DMS153 treated with DMSO at 0.1 percent for 48 hours (cell line): ENCODE measurements at regions not wholly inside any gene's neighbourhood (a gene's known extent, or its start where the extent isn't known, plus 50 kb on each side); places are given as distances from the start of the nearest gene placed in this dataset.

Experiments used
- DNase-seq: peaks from one replicate; lab custom pipeline; 2025; ENCODE audit not compliant: unreplicated experiment; lab: John Stamatoyannopoulos, UW

GRCh38 chr7:128167791-128168666 lies 73.0 kb upstream of the LEP start:
- no peak for DNase-seq

GRCh38 chr7:128168667-128169210 lies 72.3 kb upstream of the LEP start:
- DNase-seq, result no peak

DNA sequence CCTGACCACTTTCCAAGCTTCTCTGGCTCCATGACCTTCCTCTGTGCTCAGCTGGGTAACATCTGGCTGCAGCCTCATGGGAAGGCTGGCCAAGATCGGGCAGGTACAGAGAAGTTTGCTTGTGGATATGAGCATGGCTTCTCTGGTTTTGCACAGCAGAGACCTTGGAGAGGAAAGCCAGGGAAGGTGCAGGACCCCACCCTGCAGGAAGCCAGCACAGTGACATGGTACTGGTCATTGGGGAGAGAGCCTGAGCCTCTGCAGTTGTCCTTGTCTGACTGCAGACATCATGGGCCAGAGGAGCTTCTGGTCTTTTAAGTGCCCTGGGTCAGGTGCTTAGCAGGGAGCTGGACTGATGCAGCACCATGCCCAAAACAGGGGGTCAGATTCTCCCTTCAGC lies 70.6 kb upstream of the LEP start:
- no peak for DNase-seq

GRCh38 chr7:128171342-128171918 lies 69.6 kb upstream of the LEP start:
- DNase-seq, result no peak

GRCh38 chr7:128172151-128172550 lies 68.9 kb upstream of the LEP start:
- DNase-seq, result peak; percentile 19

- no peak for DNase-seq
These were observed 68.1 kb upstream of the LEP start for GRCh38 chr7:128172963-128173362.

DNA sequence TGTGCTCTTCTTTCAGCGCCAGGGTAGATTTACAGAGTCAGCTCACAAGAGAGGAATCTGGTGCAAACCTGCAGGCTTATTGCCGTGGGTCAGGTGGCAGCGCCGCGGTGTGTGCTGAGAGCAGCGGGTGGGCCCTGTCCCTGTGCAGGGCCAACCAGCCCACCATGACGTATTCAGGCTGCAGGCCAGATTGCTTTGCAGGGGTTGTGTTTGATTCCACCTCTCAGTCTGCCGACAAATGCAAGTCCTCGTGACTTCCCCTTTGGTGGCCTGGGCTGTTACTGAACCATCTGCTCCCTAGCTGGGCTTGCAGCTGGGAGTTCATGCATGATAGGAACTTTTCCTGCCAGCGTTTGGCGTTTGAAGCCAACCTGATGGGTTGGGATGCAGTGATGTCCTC lies 66.7 kb upstream of the LEP start:
- DNase-seq, result no peak

GRCh38 chr7:128176696-128177095 lies 64.4 kb upstream of the LEP start:
- no peak for DNase-seq

DNA sequence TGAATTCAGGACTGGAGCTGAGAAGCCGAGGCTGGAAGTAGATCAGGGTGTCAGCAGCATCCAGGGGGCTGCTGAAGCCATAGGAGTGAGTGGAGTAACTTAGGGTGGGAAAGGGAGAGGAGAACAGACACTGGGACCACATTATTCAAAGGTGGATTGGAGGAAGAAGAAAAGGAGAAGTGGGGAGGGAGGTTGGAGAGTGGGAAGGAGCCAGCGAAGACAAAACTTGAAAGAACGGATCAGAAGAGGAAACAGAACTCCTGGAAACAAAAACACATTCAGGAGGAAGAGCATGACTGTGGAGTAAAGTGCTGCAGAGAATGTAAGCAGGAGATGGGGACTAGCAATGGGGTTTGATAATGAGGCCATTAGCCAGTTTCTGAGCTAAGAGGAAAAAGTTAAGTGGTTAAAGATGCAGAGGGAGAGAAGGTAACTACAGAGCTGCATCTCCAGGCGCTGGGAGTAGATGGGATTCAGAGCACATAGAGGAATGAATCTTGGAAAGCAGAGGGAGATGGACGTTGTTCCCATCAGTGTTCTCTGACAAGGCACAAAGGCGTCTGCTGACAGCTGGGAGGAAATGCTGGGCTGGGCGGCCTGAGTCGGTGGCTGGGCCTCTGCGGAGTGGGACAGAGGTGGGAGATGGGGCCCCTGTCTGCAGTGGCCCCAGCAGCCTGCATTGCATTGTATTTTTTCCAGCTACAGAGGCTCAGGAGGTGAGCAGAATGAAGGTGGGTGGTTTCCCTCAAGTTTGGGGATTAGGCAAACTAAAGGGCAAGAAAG lies 63.1 kb upstream of the LEP start:
- DNase-seq, result no peak

DNA sequence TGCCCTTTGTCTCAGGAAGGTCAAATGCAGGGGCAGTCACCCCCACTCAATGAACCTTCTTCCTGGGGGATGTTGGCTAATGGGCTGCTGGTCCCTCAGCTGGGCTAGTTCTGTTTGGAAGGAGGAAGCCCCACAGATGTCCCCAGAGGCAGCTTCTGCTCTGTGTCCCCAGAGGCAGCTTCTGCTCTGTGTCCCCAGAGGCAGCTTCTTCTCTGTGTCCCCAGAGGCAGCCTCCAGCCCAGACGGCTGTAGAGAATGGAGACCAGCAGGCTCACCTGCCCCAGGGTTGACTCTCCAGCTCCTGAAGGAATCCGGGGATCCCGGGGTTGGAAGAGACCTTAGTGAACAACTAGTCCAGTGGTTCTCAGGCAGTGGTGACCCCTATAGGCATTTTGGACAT lies 62.5 kb upstream of the LEP start:
- DNase-seq, result no peak

DNA sequence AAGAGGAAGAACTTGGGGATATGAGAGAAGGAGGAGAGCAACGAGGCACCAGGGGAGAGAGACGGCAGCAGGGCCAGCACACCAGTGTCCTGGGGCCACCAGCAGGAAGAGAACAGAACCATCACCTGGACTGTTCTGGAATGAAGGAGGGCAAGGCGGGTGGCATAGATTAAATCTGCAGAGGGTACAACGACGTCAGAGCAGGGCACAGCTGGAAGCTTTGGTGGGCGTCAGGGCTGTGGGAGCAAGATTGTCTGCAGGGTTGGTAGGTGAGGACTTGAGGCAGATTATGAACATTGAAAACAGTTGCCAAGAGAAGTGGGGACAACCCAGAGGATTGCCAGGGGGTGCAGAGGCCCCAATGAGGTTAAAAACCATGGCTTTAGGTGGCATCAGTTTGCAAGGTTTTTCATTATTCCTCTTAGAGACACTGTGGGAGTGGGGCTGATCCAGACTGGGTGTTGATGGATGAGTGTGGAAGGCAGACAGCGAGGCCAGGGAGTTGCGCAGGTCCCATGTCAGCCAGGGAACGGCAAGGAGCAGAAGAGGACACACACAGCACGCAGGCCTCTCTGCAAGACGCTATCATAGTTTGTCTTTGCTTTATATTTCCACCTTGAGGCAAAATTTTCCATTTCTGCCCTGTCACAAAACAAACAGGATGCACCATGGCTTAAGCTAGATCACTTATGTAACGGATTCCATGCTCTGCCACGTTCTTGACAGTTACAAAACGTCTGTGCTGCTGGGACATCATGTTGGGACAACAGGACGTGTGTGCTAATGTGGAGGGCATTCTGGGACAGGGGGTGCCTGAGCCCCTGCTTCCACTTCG lies 52.5 kb upstream of the LEP start:
- DNase-seq, result no peak

GRCh38 chr7:128189231-128189930 lies 51.7 kb upstream of the LEP start:
- no peak for DNase-seq

GRCh38 chr7:128190051-128190647 lies 50.9 kb upstream of the LEP start:
- no peak for DNase-seq

- no peak for DNase-seq
These were observed 49.8 kb upstream of the LEP start for GRCh38 chr7:128191136-128191844.
